Endothelial cell of umbilical vein (primary cell): ENCODE measurements at regions not wholly inside any gene's neighbourhood (a gene's known extent, or its start where the extent isn't known, plus 50 kb on each side); places are given as distances from the start of the nearest gene placed in this dataset.

Experiments used
- EZH2 ChIP-seq: IDR thresholded peaks from 2 replicates; pipeline ENCODE4 v1.6.1; 2012; ENCODE audit warnings: borderline replicate concordance, low read depth, mild to moderate bottlenecking, moderate library complexity, low read length, inconsistent platforms; ENCODE audit not compliant: severe bottlenecking
- GATA2 ChIP-seq: IDR thresholded peaks from 2 replicates; pipeline ENCODE4 v1.7.0; 2011; ENCODE audit warnings: low read depth, mild to moderate bottlenecking, moderate library complexity, mixed read lengths, low read length; ENCODE audit not compliant: insufficient read length, insufficient read depth
- MYC ChIP-seq: IDR thresholded peaks from one replicate; pipeline ENCODE4 v1.6.1; 2011; ENCODE audit warnings: mild to moderate bottlenecking, low read depth, low read length
- POLR2A ChIP-seq: IDR thresholded peaks from 2 replicates; pipeline ENCODE4 v1.6.1; 2012; ENCODE audit warnings: low read depth, mild to moderate bottlenecking, control low read depth, low read length
- TF ChIP-seq, protein P1 (sequence below), 2 donors: IDR thresholded peaks; 1 replicate in 1 of 2; 2 replicates in 1 of 2; pipeline ENCODE4 v1.5.1; 2011; ENCODE audit warnings: low read length in 2 of 2, mild to moderate bottlenecking in 2 of 2, moderate library complexity in 2 of 2, control low read depth in 1 of 2, inconsistent platforms in 1 of 2, low read depth in 1 of 2; ENCODE audit not compliant: insufficient read depth in 1 of 2; ENCODE audit errors: extremely low read depth in 1 of 2

DNA sequence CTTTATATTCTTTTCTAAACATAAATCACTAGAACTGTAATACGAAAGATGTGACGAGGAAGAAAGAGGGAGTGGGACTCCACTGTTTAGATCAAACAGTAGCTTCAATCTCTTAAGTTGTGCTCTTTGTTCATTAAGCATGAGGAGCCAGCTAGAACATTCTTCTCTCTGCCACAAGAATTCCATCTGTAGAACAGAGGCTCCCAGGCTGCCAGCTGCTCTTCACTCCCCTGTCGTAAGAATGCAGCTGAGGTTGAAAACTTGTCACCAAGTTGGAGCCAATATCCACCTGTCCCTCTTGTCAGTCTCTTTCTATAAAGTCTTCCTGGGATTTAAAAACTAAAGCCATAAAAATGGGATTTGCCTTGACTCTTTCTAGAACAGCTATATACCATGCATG, 65.0 kb upstream of the SEC24B start:
- TF ChIP-seq POLR2A (no peak), GATA2 (no peak), EZH2 (no peak), MYC (no peak)
- TF ChIP-seq, protein P1, sequence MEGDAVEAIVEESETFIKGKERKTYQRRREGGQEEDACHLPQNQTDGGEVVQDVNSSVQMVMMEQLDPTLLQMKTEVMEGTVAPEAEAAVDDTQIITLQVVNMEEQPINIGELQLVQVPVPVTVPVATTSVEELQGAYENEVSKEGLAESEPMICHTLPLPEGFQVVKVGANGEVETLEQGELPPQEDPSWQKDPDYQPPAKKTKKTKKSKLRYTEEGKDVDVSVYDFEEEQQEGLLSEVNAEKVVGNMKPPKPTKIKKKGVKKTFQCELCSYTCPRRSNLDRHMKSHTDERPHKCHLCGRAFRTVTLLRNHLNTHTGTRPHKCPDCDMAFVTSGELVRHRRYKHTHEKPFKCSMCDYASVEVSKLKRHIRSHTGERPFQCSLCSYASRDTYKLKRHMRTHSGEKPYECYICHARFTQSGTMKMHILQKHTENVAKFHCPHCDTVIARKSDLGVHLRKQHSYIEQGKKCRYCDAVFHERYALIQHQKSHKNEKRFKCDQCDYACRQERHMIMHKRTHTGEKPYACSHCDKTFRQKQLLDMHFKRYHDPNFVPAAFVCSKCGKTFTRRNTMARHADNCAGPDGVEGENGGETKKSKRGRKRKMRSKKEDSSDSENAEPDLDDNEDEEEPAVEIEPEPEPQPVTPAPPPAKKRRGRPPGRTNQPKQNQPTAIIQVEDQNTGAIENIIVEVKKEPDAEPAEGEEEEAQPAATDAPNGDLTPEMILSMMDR (IDR thresholded peaks at IDR 0.05; ENCODE audit: extremely low read depth in 1 of 2, insufficient read depth in 1 of 2, low read depth in 1 of 2, low read length in 2 of 2): no peak
